ENCODE measurements at regions not wholly inside any gene's neighbourhood (a gene's known extent, or its start where the extent isn't known, plus 50 kb on each side); places are given as distances from the start of the nearest gene placed in this dataset.

DNA sequence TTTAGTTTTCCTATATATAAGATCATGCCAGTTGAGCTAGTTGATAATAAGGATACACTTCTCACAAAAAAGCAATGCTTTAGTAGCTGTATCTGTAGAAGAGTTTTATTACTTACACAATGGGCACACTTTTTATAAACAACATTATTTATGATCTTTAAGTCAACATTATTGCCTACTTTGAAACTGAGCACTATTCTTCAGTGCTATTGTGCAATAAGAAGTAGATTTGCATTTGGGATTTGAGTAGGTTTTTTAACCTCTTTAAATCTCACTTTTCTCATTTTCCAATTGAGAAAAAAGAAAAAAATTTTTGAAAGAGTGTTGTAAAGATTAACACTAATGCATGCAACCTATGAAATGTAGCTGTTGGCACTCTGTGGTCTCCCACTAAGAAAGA lies 1198.3 kb downstream of the GALC start:
- Histone ChIP-seq H3K9me3 (ENCODE audit: control insufficient read depth in 4 of 4, insufficient read depth in 3 of 4, low read length in 3 of 4) (peaks cover 0 to 3% (median 0%) of the 10 kb centered on the region in 4 donors), H3K27me3 (ENCODE audit: control insufficient read depth in 3 of 3, insufficient read depth in 3 of 3, low read length in 2 of 3) (no peaks in the 10 kb centered on the region)
- ATAC-seq (ENCODE audit: insufficient read depth, low FRiP score) = no peak

DNA sequence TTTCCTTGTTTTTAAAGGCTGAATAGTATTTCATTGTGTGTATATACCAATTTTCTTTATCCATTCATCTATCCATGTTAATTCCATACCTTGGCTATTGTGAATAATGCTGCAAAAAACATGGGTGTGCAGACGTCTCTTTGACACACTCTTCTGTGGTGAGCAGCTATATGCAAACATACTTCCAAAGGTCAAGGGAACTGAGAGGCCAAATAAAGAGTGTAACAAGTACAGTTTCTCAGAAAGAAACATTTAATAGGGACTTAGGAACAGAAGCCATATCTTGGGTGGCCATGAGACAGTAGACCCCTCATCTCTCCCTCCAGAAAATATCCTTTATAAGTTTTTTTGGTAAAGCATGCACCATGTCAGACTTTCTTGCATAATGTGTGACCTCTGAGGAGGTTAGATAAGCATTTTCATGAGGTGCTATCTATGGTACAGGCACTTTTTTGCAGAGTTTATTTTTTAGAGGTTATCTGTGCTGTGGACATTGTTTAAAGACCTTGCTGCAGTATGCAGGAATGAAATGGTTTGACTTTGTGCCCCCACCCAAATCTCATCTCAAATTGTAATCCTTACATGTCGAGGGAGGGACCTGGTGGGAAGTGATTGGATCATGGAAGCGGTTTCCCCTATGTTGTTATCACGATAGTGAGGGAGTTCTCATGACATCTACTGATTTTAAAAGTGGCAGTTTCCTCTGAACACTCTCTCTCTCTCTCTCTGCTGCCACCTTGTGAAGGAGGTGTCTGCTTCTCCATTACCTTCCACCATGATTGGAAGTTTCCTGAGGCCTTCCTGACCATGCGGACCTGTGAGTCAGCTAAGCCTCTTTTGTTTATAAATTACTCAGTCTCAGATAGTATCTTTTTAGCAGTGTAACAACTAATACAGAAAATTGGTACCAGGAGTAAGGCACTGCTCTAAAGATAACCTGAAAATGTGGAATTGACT lies 1202.3 kb downstream of the GALC start:
- ATAC-seq (ENCODE audit: insufficient read depth, low FRiP score) = no peak
- Histone ChIP-seq H3K4me3 (no peak overlapping the region), H3K27me3 (ENCODE audit: control insufficient read depth in 3 of 3, insufficient read depth in 3 of 3, low read length in 2 of 3) (no peaks in the 10 kb centered on the region), H3K4me1 (ENCODE audit: control insufficient read depth in 5 of 5, insufficient read depth in 5 of 5, low read length in 5 of 5) (peaks cover 0 to 3% (median 0%) of the 10 kb centered on the region in 5 donors), H3K36me3 (ENCODE audit: control insufficient read depth in 4 of 4, insufficient read depth in 4 of 4, low read length in 4 of 4) (no peaks in the 10 kb centered on the region), H3K27ac (ENCODE audit: low read depth in 1 of 2, low read length in 1 of 2) (no peak overlapping the region), H3K9me3 (ENCODE audit: control insufficient read depth in 4 of 4, insufficient read depth in 3 of 4, low read length in 3 of 4) (peaks cover 0 to 3% (median 0%) of the 10 kb centered on the region in 4 donors), H3K9ac (ENCODE audit: insufficient read depth in 1 of 2, low read length in 2 of 2) (no peak overlapping the region)
- TF ChIP-seq, protein P1, sequence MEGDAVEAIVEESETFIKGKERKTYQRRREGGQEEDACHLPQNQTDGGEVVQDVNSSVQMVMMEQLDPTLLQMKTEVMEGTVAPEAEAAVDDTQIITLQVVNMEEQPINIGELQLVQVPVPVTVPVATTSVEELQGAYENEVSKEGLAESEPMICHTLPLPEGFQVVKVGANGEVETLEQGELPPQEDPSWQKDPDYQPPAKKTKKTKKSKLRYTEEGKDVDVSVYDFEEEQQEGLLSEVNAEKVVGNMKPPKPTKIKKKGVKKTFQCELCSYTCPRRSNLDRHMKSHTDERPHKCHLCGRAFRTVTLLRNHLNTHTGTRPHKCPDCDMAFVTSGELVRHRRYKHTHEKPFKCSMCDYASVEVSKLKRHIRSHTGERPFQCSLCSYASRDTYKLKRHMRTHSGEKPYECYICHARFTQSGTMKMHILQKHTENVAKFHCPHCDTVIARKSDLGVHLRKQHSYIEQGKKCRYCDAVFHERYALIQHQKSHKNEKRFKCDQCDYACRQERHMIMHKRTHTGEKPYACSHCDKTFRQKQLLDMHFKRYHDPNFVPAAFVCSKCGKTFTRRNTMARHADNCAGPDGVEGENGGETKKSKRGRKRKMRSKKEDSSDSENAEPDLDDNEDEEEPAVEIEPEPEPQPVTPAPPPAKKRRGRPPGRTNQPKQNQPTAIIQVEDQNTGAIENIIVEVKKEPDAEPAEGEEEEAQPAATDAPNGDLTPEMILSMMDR (IDR thresholded peaks at IDR 0.05; ENCODE audit: control extremely low read depth, extremely low read depth) = no peak
- WGBS, 2 donors = 65 to 78% methylated on average over 5 of the region's 5 CpGs
- DNase-seq = no peak

More for the DNA sequence above, 1198.3 kb downstream of the GALC start:
- DNase-seq = no peak
- Histone ChIP-seq H3K4me1 (ENCODE audit: control insufficient read depth in 5 of 5, insufficient read depth in 5 of 5, low read length in 5 of 5) (no peaks in the 10 kb centered on the region), H3K4me3 (no peak overlapping the region), H3K27ac (ENCODE audit: low read depth in 1 of 2, low read length in 1 of 2) (no peak overlapping the region), H3K36me3 (ENCODE audit: control insufficient read depth in 4 of 4, insufficient read depth in 4 of 4, low read length in 4 of 4) (no peaks in the 10 kb centered on the region), H3K9ac (ENCODE audit: insufficient read depth in 1 of 2, low read length in 2 of 2) (no peak overlapping the region)
- TF ChIP-seq, protein P1 (IDR thresholded peaks at IDR 0.05; ENCODE audit: control extremely low read depth, extremely low read depth) = no peak

- Histone ChIP-seq H3K36me3 (ENCODE audit: control insufficient read depth in 4 of 4, insufficient read depth in 4 of 4, low read length in 4 of 4) (no peaks in the 10 kb centered on the region), H3K27me3 (ENCODE audit: control insufficient read depth in 3 of 3, insufficient read depth in 3 of 3, low read length in 2 of 3) (no peaks in the 10 kb centered on the region), H3K4me1 (ENCODE audit: control insufficient read depth in 5 of 5, insufficient read depth in 5 of 5, low read length in 5 of 5) (peaks cover 0 to 3% (median 0%) of the 10 kb centered on the region in 5 donors), H3K27ac (ENCODE audit: low read depth in 1 of 2, low read length in 1 of 2) (no peak overlapping the region), H3K9ac (ENCODE audit: insufficient read depth in 1 of 2, low read length in 2 of 2) (no peak overlapping the region), H3K4me3 (no peak overlapping the region), H3K9me3 (ENCODE audit: control insufficient read depth in 4 of 4, insufficient read depth in 3 of 4, low read length in 3 of 4) (peaks cover 0 to 3% (median 0%) of the 10 kb centered on the region in 4 donors)
- TF ChIP-seq, protein P1 (IDR thresholded peaks at IDR 0.05; ENCODE audit: control extremely low read depth, extremely low read depth) = no peak
- 81 to 84% methylated on average over 1 of the region's 1 CpG for WGBS, 2 donors
- no peak for ATAC-seq (ENCODE audit: insufficient read depth, low FRiP score)
- DNase-seq = no peak
These were observed 1204.8 kb downstream of the GALC start for GRCh38 chr14:86788224-86788623.
